AG04450 (cell line): ENCODE measurements at regions not wholly inside any gene's neighbourhood (a gene's known extent, or its start where the extent isn't known, plus 50 kb on each side); places are given as distances from the start of the nearest gene placed in this dataset.

Experiments
- CTCF ChIA-PET: fragments of 300-600, 350-600 bp; formaldehyde crosslinking; extraction: SDS; loops from one replicate; lab custom pipeline; 2022; ENCODE audit warnings: antibody characterized with exemption, inconsistent platforms; lab: Charles Lee
- POLR2A ChIA-PET: fragments of 350-600 bp; formaldehyde crosslinking; extraction: SDS; loops from one replicate; lab custom pipeline; 2021; ENCODE audit warnings: antibody characterized with exemption, inconsistent platforms; lab: Yijun Ruan, JAX
- DNase-seq: peaks from one replicate; pipeline ENCODE4 v3.0.0-alpha.2; 2011; ENCODE audit warnings: low read depth, low spot score
- H3K27ac ChIP-seq: one replicate; pipeline ENCODE4 v1.5.1; 2012; ENCODE audit warnings: low read depth, low read length, control low read depth
- H3K27me3 ChIP-seq: one replicate; pipeline ENCODE4 v1.6.0; 2012; ENCODE audit warnings: low read length; ENCODE audit not compliant: control insufficient read depth, insufficient read depth
- H3K4me3 ChIP-seq: 2 replicates; pipeline ENCODE4 v1.5.1; 2011; ENCODE audit warnings: mild to moderate bottlenecking, low read depth, low read length, control low read depth
- H3K9me3 ChIP-seq: 2 replicates; pipeline ENCODE4 v1.5.1; 2012; ENCODE audit warnings: low read length; ENCODE audit not compliant: control insufficient read depth, insufficient read depth
- TF ChIP-seq, protein P1 (sequence below): IDR thresholded peaks from 2 replicates; pipeline ENCODE4 v1.5.1; 2011; ENCODE audit warnings: low read depth, low read length, control low read depth, inconsistent platforms

DNA sequence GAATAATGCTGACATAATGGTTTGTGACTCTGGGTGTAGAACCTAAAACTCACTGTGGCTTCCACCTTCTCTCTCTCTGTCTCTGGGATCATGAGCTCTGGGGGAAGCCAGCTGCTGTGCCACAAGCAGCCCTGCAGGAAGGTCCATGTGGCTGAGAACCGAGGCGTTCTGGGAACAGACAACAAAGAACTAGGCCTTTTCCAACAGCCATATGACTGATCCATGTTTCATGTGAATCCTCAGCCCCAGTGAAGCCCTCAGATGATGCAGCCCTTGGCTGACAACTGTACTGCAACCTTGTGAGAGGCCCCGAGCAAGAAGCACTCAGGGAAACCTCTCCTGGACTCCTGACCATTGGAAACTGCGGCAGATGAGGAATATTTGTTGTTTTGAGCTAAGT lies 56.6 kb downstream of the HLA-G start:
- CTCF ChIA-PET: no interaction called here

DNA sequence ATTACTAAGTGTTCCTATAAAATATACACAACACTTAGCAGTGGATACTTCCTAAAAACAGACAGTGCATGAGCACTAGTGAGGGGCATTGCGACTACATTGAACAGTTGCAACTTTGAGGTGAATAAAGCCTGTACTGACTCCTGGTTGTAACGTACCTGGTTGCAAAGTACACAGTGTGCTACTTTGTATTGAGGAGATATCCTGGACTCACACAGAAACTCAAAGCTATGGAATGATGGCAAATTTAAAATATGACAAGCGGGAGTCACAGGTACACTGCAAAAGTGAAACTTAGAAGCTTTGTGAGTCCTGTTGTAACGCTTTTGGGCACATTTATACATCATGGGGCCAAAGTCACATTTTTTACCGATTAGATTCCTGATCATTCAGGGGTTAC lies 55.6 kb upstream of the HLA-A start:
- ChIA-PET CTCF (no interaction called here), POLR2A (no interaction called here)
- Histone ChIP-seq H3K27ac (no peak overlapping the region), H3K27me3 (peaks cover 5% of the 10 kb centered on the region), H3K9me3 (no peaks in the 10 kb centered on the region; the same call in 1 of the 2 replicates), H3K4me3 (no peak overlapping the region)
- TF ChIP-seq, protein P1, sequence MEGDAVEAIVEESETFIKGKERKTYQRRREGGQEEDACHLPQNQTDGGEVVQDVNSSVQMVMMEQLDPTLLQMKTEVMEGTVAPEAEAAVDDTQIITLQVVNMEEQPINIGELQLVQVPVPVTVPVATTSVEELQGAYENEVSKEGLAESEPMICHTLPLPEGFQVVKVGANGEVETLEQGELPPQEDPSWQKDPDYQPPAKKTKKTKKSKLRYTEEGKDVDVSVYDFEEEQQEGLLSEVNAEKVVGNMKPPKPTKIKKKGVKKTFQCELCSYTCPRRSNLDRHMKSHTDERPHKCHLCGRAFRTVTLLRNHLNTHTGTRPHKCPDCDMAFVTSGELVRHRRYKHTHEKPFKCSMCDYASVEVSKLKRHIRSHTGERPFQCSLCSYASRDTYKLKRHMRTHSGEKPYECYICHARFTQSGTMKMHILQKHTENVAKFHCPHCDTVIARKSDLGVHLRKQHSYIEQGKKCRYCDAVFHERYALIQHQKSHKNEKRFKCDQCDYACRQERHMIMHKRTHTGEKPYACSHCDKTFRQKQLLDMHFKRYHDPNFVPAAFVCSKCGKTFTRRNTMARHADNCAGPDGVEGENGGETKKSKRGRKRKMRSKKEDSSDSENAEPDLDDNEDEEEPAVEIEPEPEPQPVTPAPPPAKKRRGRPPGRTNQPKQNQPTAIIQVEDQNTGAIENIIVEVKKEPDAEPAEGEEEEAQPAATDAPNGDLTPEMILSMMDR: no peak
- no peak for DNase-seq

More for the DNA sequence above, 56.6 kb downstream of the HLA-G start:
- POLR2A ChIA-PET: no interaction called here
- Histone ChIP-seq H3K4me3 (no peak overlapping the region), H3K9me3 (no peaks in the 10 kb centered on the region; the same call in 1 of the 2 replicates), H3K27me3 (peaks cover 5% of the 10 kb centered on the region), H3K27ac (no peak overlapping the region)
- TF ChIP-seq, protein P1: no peak
- DNase-seq: no peak

DNA sequence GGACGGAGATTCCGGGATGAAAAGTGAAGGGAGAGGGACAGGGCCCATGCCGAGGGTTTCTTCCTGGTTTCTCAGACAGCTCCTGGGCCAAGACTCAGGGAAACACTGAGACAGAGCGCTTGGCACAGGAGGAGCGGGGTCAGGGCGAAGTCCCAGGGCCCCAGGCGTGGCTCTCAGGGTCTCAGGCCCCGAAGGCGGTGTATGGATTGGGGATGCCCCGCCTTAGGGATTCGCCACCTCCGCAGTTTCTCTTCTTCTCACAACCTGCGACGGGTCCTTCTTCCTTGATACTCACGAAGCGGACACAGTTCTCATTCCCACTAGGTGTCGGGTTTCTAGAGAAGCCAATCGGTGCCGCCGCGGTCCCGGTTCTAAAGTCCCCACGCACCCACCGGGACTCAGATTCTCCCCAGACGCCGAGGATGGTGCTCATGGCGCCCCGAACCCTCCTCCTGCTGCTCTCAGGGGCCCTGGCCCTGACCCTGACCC lies 55.0 kb upstream of the HLA-A start:
- ChIA-PET CTCF (interaction anchor here (0.6 kb wide), 1 partner anchor 240 kb away, joined by 3 read pairs; no protein-coding TSS in a partner anchor), POLR2A (no interaction called here)
- no peaks in the 10 kb centered on the region; the same call in 1 of the 2 replicates for H3K9me3 ChIP-seq
- peak overlapping the region; percentile 63 for H3K4me3 ChIP-seq
- no peak overlapping the region for H3K27ac ChIP-seq
- DNase-seq: no peak
- peaks cover 5% of the 10 kb centered on the region for H3K27me3 ChIP-seq
- TF ChIP-seq, protein P1: no peak

DNA sequence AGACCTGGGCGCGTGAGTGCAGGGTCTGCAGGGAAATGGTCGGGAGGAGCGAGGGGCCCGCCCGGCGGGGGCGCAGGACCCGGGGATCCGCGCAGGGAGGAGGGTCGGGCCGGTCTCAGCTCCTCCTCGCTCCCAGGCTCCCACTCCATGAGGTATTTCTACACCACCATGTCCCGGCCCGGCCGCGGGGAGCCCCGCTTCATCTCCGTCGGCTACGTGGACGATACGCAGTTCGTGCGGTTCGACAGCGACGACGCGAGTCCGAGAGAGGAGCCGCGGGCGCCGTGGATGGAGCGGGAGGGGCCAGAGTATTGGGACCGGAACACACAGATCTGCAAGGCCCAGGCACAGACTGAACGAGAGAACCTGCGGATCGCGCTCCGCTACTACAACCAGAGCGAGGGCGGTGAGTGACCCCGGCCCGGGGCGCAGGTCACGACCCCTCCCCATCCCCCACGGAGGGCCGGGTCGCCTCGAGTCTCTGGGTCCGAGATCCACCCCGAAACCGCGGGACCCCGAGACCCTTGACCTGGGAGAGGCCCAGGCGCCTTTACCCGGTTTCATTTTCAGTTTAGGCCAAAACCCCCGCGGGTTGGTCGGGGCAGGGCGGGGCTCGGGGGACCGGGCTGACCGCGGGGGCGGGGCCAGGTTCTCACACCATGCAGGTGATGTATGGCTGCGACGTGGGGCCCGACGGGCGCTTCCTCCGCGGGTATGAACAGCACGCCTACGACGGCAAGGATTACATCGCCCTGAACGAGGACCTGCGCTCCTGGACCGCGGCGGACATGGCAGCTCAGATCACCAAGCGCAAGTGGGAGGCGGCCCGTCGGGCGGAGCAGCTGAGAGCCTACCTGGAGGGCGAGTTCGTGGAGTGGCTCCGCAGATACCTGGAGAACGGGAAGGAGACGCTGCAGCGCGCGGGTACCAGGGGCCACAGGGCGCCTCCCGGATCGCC lies 54.2 kb upstream of the HLA-A start:
- no peak for DNase-seq
- ChIA-PET POLR2A (no interaction called here), CTCF (no interaction called here)
- Histone ChIP-seq H3K27me3 (peaks cover 5% of the 10 kb centered on the region), H3K9me3 (no peaks in the 10 kb centered on the region; the same call in 1 of the 2 replicates), H3K4me3 (peak overlapping the region; percentile 63), H3K27ac (no peak overlapping the region)
- TF ChIP-seq, protein P1: no peak
